ENCODE measurements at regions not wholly inside any gene's neighbourhood (a gene's known extent, or its start where the extent isn't known, plus 50 kb on each side); places are given as distances from the start of the nearest gene placed in this dataset.
"Not testable (repeated sequence)": the region's sequence is repeated elsewhere in the genome, so short reads cannot be mapped to it uniquely, and the experiment has no call there.

- no peak overlapping the region for H3K4me3 Mint-ChIP-seq
- no peaks in the 10 kb centered on the region for H3K9me3 Mint-ChIP-seq
- intact Hi-C loops (cut with micrococcal nuclease): no loop called here
- H3K27ac Mint-ChIP-seq: no peak overlapping the region
- H3K36me3 Mint-ChIP-seq (ENCODE audit: low read depth): no peaks in the 10 kb centered on the region
- no peaks in the 10 kb centered on the region for H3K4me1 Mint-ChIP-seq (ENCODE audit: low read depth)
- H3K27me3 Mint-ChIP-seq: no peaks in the 10 kb centered on the region
Measured at GRCh38 chr7:12929476-12930140, 242.2 kb downstream of the ARL4A start.

- H3K4me1 Mint-ChIP-seq (ENCODE audit: low read depth): no peaks in the 10 kb centered on the region
- no peaks in the 10 kb centered on the region for H3K36me3 Mint-ChIP-seq (ENCODE audit: low read depth)
- no peaks in the 10 kb centered on the region for H3K9me3 Mint-ChIP-seq
- H3K4me3 Mint-ChIP-seq: no peak overlapping the region
- H3K27ac Mint-ChIP-seq: no peak overlapping the region
- intact Hi-C loops (cut with micrococcal nuclease): no loop called here
- H3K27me3 Mint-ChIP-seq: no peaks in the 10 kb centered on the region
Measured at GRCh38 chr7:12930534-12930933, 243.1 kb downstream of the ARL4A start.

GRCh38 chr7:12931465-12931864 lies 244.0 kb downstream of the ARL4A start:
- H3K27me3 Mint-ChIP-seq; intact Hi-C loops (cut with micrococcal nuclease); H3K36me3 Mint-ChIP-seq (ENCODE audit: low read depth): not testable (repeated sequence)

GRCh38 chr7:12939694-12940093 lies 252.3 kb downstream of the ARL4A start:
- no peak overlapping the region for H3K4me3 Mint-ChIP-seq
- intact Hi-C loops (cut with micrococcal nuclease): no loop called here
- no peaks in the 10 kb centered on the region for H3K4me1 Mint-ChIP-seq (ENCODE audit: low read depth)
- no peaks in the 10 kb centered on the region for H3K27me3 Mint-ChIP-seq
- no peaks in the 10 kb centered on the region for H3K36me3 Mint-ChIP-seq (ENCODE audit: low read depth)
- peaks cover 42% of the 10 kb centered on the region for H3K9me3 Mint-ChIP-seq
- H3K27ac Mint-ChIP-seq: no peak overlapping the region

More at GRCh38 chr7:12931465-12931864, 244.0 kb downstream of the ARL4A start:
- not testable (repeated sequence) for H3K27ac Mint-ChIP-seq; H3K9me3 Mint-ChIP-seq; H3K4me1 Mint-ChIP-seq (ENCODE audit: low read depth); H3K4me3 Mint-ChIP-seq

GRCh38 chr7:12941512-12941911 lies 254.1 kb downstream of the ARL4A start:
- intact Hi-C loops (cut with micrococcal nuclease): no loop called here

GRCh38 chr7:12942609-12943008 lies 255.2 kb downstream of the ARL4A start:
- no peak overlapping the region for H3K27ac Mint-ChIP-seq
- intact Hi-C loops (cut with micrococcal nuclease): no loop called here
- no peaks in the 10 kb centered on the region for H3K36me3 Mint-ChIP-seq (ENCODE audit: low read depth)
- peaks cover 27% of the 10 kb centered on the region for H3K9me3 Mint-ChIP-seq
- no peaks in the 10 kb centered on the region for H3K27me3 Mint-ChIP-seq
- no peaks in the 10 kb centered on the region for H3K4me1 Mint-ChIP-seq (ENCODE audit: low read depth)
- no peak overlapping the region for H3K4me3 Mint-ChIP-seq

More at GRCh38 chr7:12941512-12941911, 254.1 kb downstream of the ARL4A start:
- H3K36me3 Mint-ChIP-seq (ENCODE audit: low read depth): no peaks in the 10 kb centered on the region
- H3K27me3 Mint-ChIP-seq: no peaks in the 10 kb centered on the region
- H3K4me3 Mint-ChIP-seq: no peak overlapping the region
- H3K27ac Mint-ChIP-seq: no peak overlapping the region
- H3K9me3 Mint-ChIP-seq: peaks cover 38% of the 10 kb centered on the region
- no peaks in the 10 kb centered on the region for H3K4me1 Mint-ChIP-seq (ENCODE audit: low read depth)

GRCh38 chr7:12943781-12944180 lies 256.3 kb downstream of the ARL4A start:
- H3K9me3 Mint-ChIP-seq: peaks cover 15% of the 10 kb centered on the region
- no peaks in the 10 kb centered on the region for H3K27me3 Mint-ChIP-seq
- H3K4me1 Mint-ChIP-seq (ENCODE audit: low read depth): no peaks in the 10 kb centered on the region
- intact Hi-C loops (cut with micrococcal nuclease): no loop called here
- no peaks in the 10 kb centered on the region for H3K36me3 Mint-ChIP-seq (ENCODE audit: low read depth)
- no peak overlapping the region for H3K4me3 Mint-ChIP-seq
- no peak overlapping the region for H3K27ac Mint-ChIP-seq

- H3K27me3 Mint-ChIP-seq: no peaks in the 10 kb centered on the region
- H3K36me3 Mint-ChIP-seq (ENCODE audit: low read depth): no peaks in the 10 kb centered on the region
- H3K4me3 Mint-ChIP-seq: no peak overlapping the region
- H3K27ac Mint-ChIP-seq: no peak overlapping the region
- intact Hi-C loops (cut with micrococcal nuclease): no loop called here
- H3K9me3 Mint-ChIP-seq: peaks cover under 1% of the 10 kb centered on the region
- H3K4me1 Mint-ChIP-seq (ENCODE audit: low read depth): no peaks in the 10 kb centered on the region
Measured at GRCh38 chr7:12945901-12946300, 258.5 kb downstream of the ARL4A start.

- Mint-ChIP-seq H3K27ac (no peak overlapping the region), H3K4me1 (ENCODE audit: low read depth) (no peaks in the 10 kb centered on the region), H3K9me3 (no peaks in the 10 kb centered on the region), H3K36me3 (ENCODE audit: low read depth) (no peaks in the 10 kb centered on the region), H3K4me3 (no peak overlapping the region), H3K27me3 (no peaks in the 10 kb centered on the region)
- intact Hi-C loops (cut with micrococcal nuclease): no loop called here
Measured at GRCh38 chr7:12947465-12947864, 260.0 kb downstream of the ARL4A start.

- H3K27me3 Mint-ChIP-seq: no peaks in the 10 kb centered on the region
- no peak overlapping the region for H3K27ac Mint-ChIP-seq
- intact Hi-C loops (cut with micrococcal nuclease): no loop called here
- no peak overlapping the region for H3K4me3 Mint-ChIP-seq
- H3K9me3 Mint-ChIP-seq: no peaks in the 10 kb centered on the region
- H3K36me3 Mint-ChIP-seq (ENCODE audit: low read depth): no peaks in the 10 kb centered on the region
- no peaks in the 10 kb centered on the region for H3K4me1 Mint-ChIP-seq (ENCODE audit: low read depth)
Measured at GRCh38 chr7:12949060-12949931, 261.9 kb downstream of the ARL4A start.

- Mint-ChIP-seq H3K27ac (no peak overlapping the region), H3K4me1 (ENCODE audit: low read depth) (no peaks in the 10 kb centered on the region), H3K36me3 (ENCODE audit: low read depth) (no peaks in the 10 kb centered on the region), H3K9me3 (no peaks in the 10 kb centered on the region), H3K27me3 (no peaks in the 10 kb centered on the region), H3K4me3 (no peak overlapping the region)
- intact Hi-C loops (cut with micrococcal nuclease): no loop called here
Measured at GRCh38 chr7:12951397-12951801, 264.0 kb downstream of the ARL4A start.

GRCh38 chr7:12954380-12955033 lies 267.1 kb downstream of the ARL4A start:
- H3K36me3 Mint-ChIP-seq (ENCODE audit: low read depth): no peaks in the 10 kb centered on the region

GRCh38 chr7:12957487-12957886 lies 270.1 kb downstream of the ARL4A start:
- no peaks in the 10 kb centered on the region for H3K27me3 Mint-ChIP-seq
- H3K4me1 Mint-ChIP-seq (ENCODE audit: low read depth): no peaks in the 10 kb centered on the region
- no peak overlapping the region for H3K4me3 Mint-ChIP-seq
- no peaks in the 10 kb centered on the region for H3K9me3 Mint-ChIP-seq
- no peak overlapping the region for H3K27ac Mint-ChIP-seq
- intact Hi-C loops (cut with micrococcal nuclease): no loop called here
- no peaks in the 10 kb centered on the region for H3K36me3 Mint-ChIP-seq (ENCODE audit: low read depth)

More at GRCh38 chr7:12954380-12955033, 267.1 kb downstream of the ARL4A start:
- no peaks in the 10 kb centered on the region for H3K9me3 Mint-ChIP-seq
- intact Hi-C loops (cut with micrococcal nuclease): no loop called here
- H3K27ac Mint-ChIP-seq: no peak overlapping the region
- H3K27me3 Mint-ChIP-seq: no peaks in the 10 kb centered on the region
- no peak overlapping the region for H3K4me3 Mint-ChIP-seq
- no peaks in the 10 kb centered on the region for H3K4me1 Mint-ChIP-seq (ENCODE audit: low read depth)

GRCh38 chr7:12961910-12962480 lies 274.6 kb downstream of the ARL4A start:
- Mint-ChIP-seq H3K4me3 (no peak overlapping the region), H3K4me1 (ENCODE audit: low read depth) (no peaks in the 10 kb centered on the region), H3K27ac (no peak overlapping the region), H3K36me3 (ENCODE audit: low read depth) (no peaks in the 10 kb centered on the region), H3K9me3 (no peaks in the 10 kb centered on the region), H3K27me3 (peaks cover 2% of the 10 kb centered on the region)
- intact Hi-C loops (cut with micrococcal nuclease): no loop called here

All from dendritic cell treated with granulocyte-macrophage colony-stimulating factor and Interleukin-4, amounts not matched to agents 40 ng/mL and 50 ng/mL, for 4 days (primary cell).